Left cardiac atrium (tissue), 4 donors: ENCODE measurements at regions not wholly inside any gene's neighbourhood (a gene's known extent, or its start where the extent isn't known, plus 50 kb on each side); places are given as distances from the start of the nearest gene placed in this dataset.
"Not testable (repeated sequence)": the region's sequence is repeated elsewhere in the genome, so short reads cannot be mapped to it uniquely, and the experiment has no call there.

Experiments
- ATAC-seq, 2 donors: fragments of 200-7000 bp; cut with Tn5 transposase; one replicate each; pipeline ENCODE4 v1.9.1; 2020; ENCODE audit warnings: mild to moderate bottlenecking in 2 of 2, moderate library complexity in 2 of 2
- DNase-seq: peaks from one replicate; pipeline ENCODE4 v3.0.0-alpha.2; 2020
- intact Hi-C, 2 donors: fragments of 100-400 bp; cut with DNase I; formaldehyde crosslinking; loops; one replicate each; pipeline versions ENCODE4 v1.14.1 to v1.15.1; 2022 to 2023
- donor health status: DM: no; HTN: yes; CAD: no.
- donor health status: DM: no; HTN: yes; CAD: no; lungs with severe emphysema.
- donor health status: DM: yes; HTN: yes; CAD: no.
- donor health status: Dilated cardiomyopathy.

- intact Hi-C loops = no loop called here
- ATAC-seq (no peak), DNase-seq (no peak)
Observed at GRCh38 chr12:107826276-107826675, 51.8 kb downstream of the ASCL4 start.

GRCh38 chr12:107829271-107829670 is 54.8 kb downstream of the ASCL4 start:
- DNase-seq (no peak), ATAC-seq (no peak)
- intact Hi-C loops = no loop called here

GRCh38 chr12:107832441-107832840 is 57.9 kb downstream of the ASCL4 start:
- DNase-seq (no peak), ATAC-seq (no peak)
- intact Hi-C loops = no loop called here

DNA sequence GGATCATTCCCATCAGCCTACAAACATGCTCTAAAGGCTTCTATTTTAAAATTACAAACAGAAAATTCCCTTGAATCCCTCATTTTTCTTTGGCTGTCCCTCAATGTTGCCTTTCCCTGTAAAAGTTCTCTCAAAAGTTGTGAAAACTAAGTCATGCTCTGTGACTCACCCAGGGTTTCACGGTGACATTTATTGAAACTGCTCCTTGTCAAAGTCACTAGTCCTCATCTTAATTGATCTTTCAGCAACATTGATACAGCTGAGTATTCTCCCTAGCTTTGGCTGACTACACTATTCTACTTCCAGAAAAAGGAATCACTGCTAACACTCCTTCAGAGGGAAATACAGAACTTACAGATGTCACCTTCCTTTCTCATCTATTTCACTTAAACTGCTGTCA is 65.7 kb downstream of the ASCL4 start:
- no peak for ATAC-seq
- intact Hi-C loops = no loop called here
- DNase-seq = no peak

- intact Hi-C loops = no loop called here
- ATAC-seq (peak; percentile 27 to 38), DNase-seq (peak; percentile 27)
Observed at GRCh38 chr12:107843351-107844311, 69.1 kb downstream of the ASCL4 start.

- intact Hi-C loops = no loop called here
- peak; percentile 19 to 51 for ATAC-seq
- DNase-seq = no peak
Observed at GRCh38 chr12:107844312-107844921, 69.9 kb downstream of the ASCL4 start.

GRCh38 chr12:107845226-107845979 is 70.9 kb downstream of the ASCL4 start:
- no peak for ATAC-seq
- intact Hi-C loops = no loop called here
- DNase-seq = no peak

- DNase-seq (no peak), ATAC-seq (no peak)
- intact Hi-C loops = no loop called here
Observed at GRCh38 chr12:107845980-107846659, 71.6 kb downstream of the ASCL4 start.

GRCh38 chr12:107847430-107847829 is 72.9 kb downstream of the ASCL4 start:
- no peak for ATAC-seq

DNA sequence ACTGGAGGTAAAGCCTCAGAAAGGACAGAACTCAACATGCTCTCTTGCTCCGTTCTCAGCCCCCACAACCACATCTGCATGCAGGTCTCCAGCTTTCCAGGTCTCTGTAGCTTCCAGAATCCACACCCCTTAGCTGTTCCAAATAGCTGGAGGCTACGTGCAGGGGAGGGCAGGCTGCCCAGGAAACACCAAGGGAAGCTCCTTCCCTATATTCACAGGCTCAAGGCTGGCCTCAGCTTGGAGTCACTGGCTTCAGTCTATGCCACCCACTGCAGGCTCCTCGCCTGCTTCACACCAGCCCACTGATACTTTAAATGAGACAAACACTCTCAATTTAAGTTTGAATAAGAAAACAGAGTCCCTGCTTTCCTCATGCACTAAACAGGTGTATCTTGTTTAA is 73.3 kb downstream of the ASCL4 start:
- no peak for ATAC-seq
- no peak for DNase-seq
- intact Hi-C loops = no loop called here

More at GRCh38 chr12:107847430-107847829, 72.9 kb downstream of the ASCL4 start:
- DNase-seq = no peak
- intact Hi-C loops = no loop called here

GRCh38 chr12:107853479-107853878 is 79.0 kb downstream of the ASCL4 start:
- DNase-seq (no peak), ATAC-seq (no peak)
- intact Hi-C loops = no loop called here

- DNase-seq = no peak
- no peak for ATAC-seq
- intact Hi-C loops = no loop called here
Observed at GRCh38 chr12:107855471-107855870, 81.0 kb downstream of the ASCL4 start.

GRCh38 chr12:107856096-107856495 is 81.6 kb downstream of the ASCL4 start:
- no peak for DNase-seq
- ATAC-seq = no peak
- intact Hi-C loops = no loop called here

DNA sequence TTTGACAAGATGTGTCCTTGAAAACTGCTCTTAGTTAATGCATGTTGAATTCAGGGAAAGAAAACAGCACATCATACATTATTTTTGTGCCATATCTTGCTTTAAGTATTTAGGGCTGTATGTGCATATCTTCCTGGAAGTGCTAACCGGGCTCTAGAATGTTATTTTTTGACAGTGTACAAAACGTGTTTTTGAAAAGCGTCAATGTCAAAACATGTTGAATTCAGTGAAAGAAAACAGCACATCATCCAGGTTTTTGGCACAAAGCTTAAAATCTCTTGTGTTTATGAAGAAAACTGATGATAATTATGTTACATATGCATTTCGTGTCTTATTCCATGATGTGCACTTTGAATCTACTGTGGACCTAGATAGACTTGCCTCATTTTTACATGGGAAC is 82.7 kb downstream of the ASCL4 start:
- intact Hi-C loops = no loop called here

DNA sequence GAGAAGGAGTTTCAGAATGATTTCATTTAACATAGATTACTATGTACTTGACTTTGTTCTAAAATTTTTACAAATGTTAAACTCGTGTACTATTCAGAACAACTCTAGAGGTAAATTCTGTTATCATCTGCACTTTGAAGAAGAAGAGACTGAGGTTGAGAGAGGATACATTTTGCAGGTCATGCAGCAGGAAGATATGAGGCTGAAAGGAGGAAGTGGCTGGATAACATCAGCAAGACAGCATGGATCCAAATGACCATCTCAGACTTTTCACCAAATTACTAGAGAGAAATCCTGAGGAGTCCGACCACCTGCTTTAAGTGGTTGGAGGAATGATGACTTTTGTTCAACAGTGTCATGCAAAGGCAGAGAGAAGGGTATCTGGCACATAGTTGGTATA is 84.9 kb downstream of the ASCL4 start:
- intact Hi-C loops = no loop called here
- ATAC-seq = no peak

More for the DNA sequence above, 82.7 kb downstream of the ASCL4 start:
- no peak for DNase-seq
- ATAC-seq = no peak

GRCh38 chr12:107864235-107864634 is 89.7 kb downstream of the ASCL4 start:
- ATAC-seq = peak in 1 of 2 donors; percentile 72

More for the DNA sequence above, 84.9 kb downstream of the ASCL4 start:
- no peak for DNase-seq

GRCh38 chr12:107864727-107865126 is 90.2 kb downstream of the ASCL4 start:
- DNase-seq, intact Hi-C loops, ATAC-seq: not testable (repeated sequence)

More at GRCh38 chr12:107864235-107864634, 89.7 kb downstream of the ASCL4 start:
- intact Hi-C loops = no loop called here
- DNase-seq = no peak

- intact Hi-C loops = no loop called here
- DNase-seq = no peak
- no peak for ATAC-seq
Observed at GRCh38 chr12:107873223-107873622, 98.7 kb downstream of the ASCL4 start.

DNA sequence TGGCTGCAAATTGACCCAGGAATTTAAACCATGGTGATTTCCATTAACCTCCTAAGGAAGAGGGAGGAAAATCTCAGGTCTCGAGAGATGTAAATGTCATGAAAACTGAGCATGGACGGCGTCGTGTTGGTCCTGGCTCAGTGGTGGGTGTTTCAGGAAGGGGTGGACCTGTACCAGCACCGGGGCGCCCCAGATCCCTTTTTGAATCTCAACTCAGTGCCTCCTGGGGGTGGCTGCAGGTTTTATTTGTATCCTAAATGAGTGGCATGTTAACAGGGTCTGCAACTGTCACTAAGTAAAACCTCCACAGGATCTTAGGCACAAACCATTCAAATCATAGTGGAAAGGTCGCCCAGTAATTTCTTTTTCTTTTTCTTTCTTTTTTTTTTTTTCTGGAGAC is 101.3 kb downstream of the ASCL4 start:
- ATAC-seq = no peak
- intact Hi-C loops = no loop called here
- DNase-seq = no peak
